ENCODE measurements at regions not wholly inside any gene's neighbourhood (a gene's known extent, or its start where the extent isn't known, plus 50 kb on each side); places are given as distances from the start of the nearest gene placed in this dataset.

GRCh38 chr14:61223552-61223951, 57.6 kb downstream of the TMEM30B start:
- no peak for TF ChIP-seq CTCF (IDR thresholded peaks at IDR 0.05; ENCODE audit: low read depth, low read length)
- TF ChIP-seq POLR2A (IDR thresholded peaks at IDR 0.05; ENCODE audit: extremely low read depth, insufficient read length), result no peak
- TF ChIP-seq MYC (IDR thresholded peaks at IDR 0.05; ENCODE audit: low read depth, low read length), result no peak
- TF ChIP-seq MAX (IDR thresholded peaks at IDR 0.05; ENCODE audit: low read depth, low read length), result no peak
